Fibroblast of lung (primary cell): ENCODE measurements at regions not wholly inside any gene's neighbourhood (a gene's known extent, or its start where the extent isn't known, plus 50 kb on each side); places are given as distances from the start of the nearest gene placed in this dataset.

Experiments
- DNase-seq, 2 donors: peaks; one replicate each; pipeline versions ENCODE4 v3.0.0 to v3.0.0-alpha.2; 2010; ENCODE audit warnings: low read depth in 2 of 2
- H2AFZ ChIP-seq: 2 replicates; pipeline ENCODE4 v1.5.1; 2012; ENCODE audit warnings: low read length, control low read depth, inconsistent platforms
- H3K27ac ChIP-seq: 2 replicates; pipeline ENCODE4 v1.5.1; 2011; ENCODE audit warnings: low read length, control low read depth; ENCODE audit not compliant: insufficient read depth
- H3K27me3 ChIP-seq: 2 replicates; pipeline ENCODE4 v1.5.1; 2011; ENCODE audit warnings: mild to moderate bottlenecking, low read length; ENCODE audit not compliant: control insufficient read depth, insufficient read depth
- H3K36me3 ChIP-seq: 2 replicates; pipeline ENCODE4 v1.5.1; 2011; ENCODE audit warnings: low read length; ENCODE audit not compliant: control insufficient read depth, insufficient read depth
- H3K4me1 ChIP-seq: 2 replicates; pipeline ENCODE4 v1.5.1; 2011; ENCODE audit warnings: low read length; ENCODE audit not compliant: control insufficient read depth, insufficient read depth; ENCODE audit errors: extremely low read depth
- H3K4me2 ChIP-seq: 2 replicates; pipeline ENCODE4 v1.5.1; 2011; ENCODE audit warnings: low read length, control low read depth; ENCODE audit not compliant: insufficient read depth; ENCODE audit errors: extremely low read depth
- H3K4me3 ChIP-seq, 4 experiments: fragments of 200-600 bp in 1 of 4; sonication (generic) in 1 of 4; replicated peaks in 1 of 4; 2 replicates each; pipeline ENCODE4 v1.5.1; 2011 to 2016; ENCODE audit warnings: low read length in 4 of 4, low read depth in 3 of 4, mild to moderate bottlenecking in 3 of 4, control low read depth in 2 of 4, inconsistent platforms in 1 of 4, mixed read lengths in 1 of 4; ENCODE audit not compliant: insufficient read depth in 1 of 4; ENCODE audit errors: control extremely low read depth in 1 of 4
- H3K79me2 ChIP-seq: 2 replicates; pipeline ENCODE4 v1.5.1; 2012; ENCODE audit warnings: mild to moderate bottlenecking, low read length, inconsistent platforms; ENCODE audit not compliant: control insufficient read depth, insufficient read depth
- H3K9ac ChIP-seq: 2 replicates; pipeline ENCODE4 v1.5.1; 2011; ENCODE audit warnings: mild to moderate bottlenecking, low read length, control low read depth; ENCODE audit not compliant: insufficient read depth
- H3K9me3 ChIP-seq: 2 replicates; pipeline ENCODE4 v1.5.1; 2012; ENCODE audit warnings: low read depth, low read length; ENCODE audit not compliant: control insufficient read depth, insufficient read depth
- H4K20me1 ChIP-seq: 2 replicates; pipeline ENCODE4 v1.5.1; 2011; ENCODE audit warnings: low read length; ENCODE audit not compliant: control insufficient read depth, insufficient read depth; ENCODE audit errors: extremely low read depth
- EZH2 ChIP-seq: IDR thresholded peaks from 2 replicates; pipeline ENCODE4 v1.5.1; 2012; ENCODE audit warnings: low read length, control low read depth, mild to moderate bottlenecking; ENCODE audit errors: missing control alignments
- TF ChIP-seq, protein P1 (sequence below), 2 donors: IDR thresholded peaks in 1 of 2; conservative IDR thresholded peaks in 1 of 2; 1 replicate in 1 of 2; 2 replicates in 1 of 2; pipeline ENCODE4 v1.5.1; 2011 to 2012; ENCODE audit warnings: low read length in 2 of 2, control low read depth in 1 of 2, inconsistent platforms in 1 of 2, low read depth in 1 of 2, mild to moderate bottlenecking in 1 of 2

DNA sequence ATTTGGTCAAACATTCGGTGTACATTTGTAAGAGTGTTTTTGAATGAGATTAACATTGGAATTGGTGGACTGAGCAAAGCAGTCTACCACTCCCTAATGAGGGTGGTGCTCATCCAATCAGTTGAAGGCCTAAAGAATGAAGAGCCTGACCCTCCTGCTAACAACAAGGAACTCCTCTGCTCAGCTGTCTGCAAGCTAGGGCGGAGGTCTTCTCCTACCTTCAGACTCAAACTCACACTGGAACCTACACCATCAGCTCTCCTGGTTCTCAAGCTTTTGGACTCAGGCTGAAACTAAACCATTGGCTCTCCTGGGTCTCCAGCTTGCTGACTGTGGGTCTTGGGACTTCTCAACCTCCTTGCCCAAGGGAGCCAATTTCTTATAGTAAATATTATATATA is 55.5 kb upstream of the NPAS2 start:
- Histone ChIP-seq H3K9ac (no peak overlapping the region), H4K20me1 (no peaks in the 10 kb centered on the region), H3K79me2 (no peaks in the 10 kb centered on the region), H3K36me3 (no peaks in the 10 kb centered on the region), H3K4me3 (no peak overlapping the region), H3K27ac (no peak overlapping the region), H2AFZ (no peak overlapping the region), H3K4me2 (no peak overlapping the region), H3K4me1 (peaks cover 18% of the 10 kb centered on the region), H3K27me3 (no peaks in the 10 kb centered on the region), H3K9me3 (no peaks in the 10 kb centered on the region)
- TF ChIP-seq EZH2 = no peak
- TF ChIP-seq, protein P1, sequence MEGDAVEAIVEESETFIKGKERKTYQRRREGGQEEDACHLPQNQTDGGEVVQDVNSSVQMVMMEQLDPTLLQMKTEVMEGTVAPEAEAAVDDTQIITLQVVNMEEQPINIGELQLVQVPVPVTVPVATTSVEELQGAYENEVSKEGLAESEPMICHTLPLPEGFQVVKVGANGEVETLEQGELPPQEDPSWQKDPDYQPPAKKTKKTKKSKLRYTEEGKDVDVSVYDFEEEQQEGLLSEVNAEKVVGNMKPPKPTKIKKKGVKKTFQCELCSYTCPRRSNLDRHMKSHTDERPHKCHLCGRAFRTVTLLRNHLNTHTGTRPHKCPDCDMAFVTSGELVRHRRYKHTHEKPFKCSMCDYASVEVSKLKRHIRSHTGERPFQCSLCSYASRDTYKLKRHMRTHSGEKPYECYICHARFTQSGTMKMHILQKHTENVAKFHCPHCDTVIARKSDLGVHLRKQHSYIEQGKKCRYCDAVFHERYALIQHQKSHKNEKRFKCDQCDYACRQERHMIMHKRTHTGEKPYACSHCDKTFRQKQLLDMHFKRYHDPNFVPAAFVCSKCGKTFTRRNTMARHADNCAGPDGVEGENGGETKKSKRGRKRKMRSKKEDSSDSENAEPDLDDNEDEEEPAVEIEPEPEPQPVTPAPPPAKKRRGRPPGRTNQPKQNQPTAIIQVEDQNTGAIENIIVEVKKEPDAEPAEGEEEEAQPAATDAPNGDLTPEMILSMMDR (conservative IDR thresholded peaks at IDR 0.05 in 1 of 2, IDR thresholded peaks at IDR 0.05 in 1 of 2; ENCODE audit: low read depth in 1 of 2, low read length in 2 of 2) = no peak
- no peak for DNase-seq

DNA sequence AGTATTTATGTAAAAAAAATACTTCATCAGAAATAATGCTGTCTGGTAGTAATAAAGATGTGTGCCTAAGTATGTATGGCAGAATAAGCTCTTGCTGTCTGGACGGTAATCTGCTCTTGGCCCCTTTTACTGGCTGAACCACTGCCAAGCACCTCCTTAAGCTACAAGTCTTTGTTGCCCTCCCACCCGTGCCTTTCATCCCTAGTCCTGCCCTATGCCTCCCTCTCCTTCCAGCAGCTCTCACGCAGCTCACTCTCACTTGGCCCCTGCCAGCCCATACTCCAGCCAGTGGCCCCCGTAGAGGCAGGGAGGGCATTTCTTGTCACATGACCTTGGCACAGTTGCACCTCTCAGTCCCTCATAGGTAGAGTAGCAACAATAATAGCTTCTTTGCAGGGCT is 54.5 kb upstream of the NPAS2 start:
- Histone ChIP-seq H3K27me3 (no peaks in the 10 kb centered on the region), H3K27ac (no peak overlapping the region), H2AFZ (no peak overlapping the region), H3K9me3 (no peaks in the 10 kb centered on the region), H3K4me2 (no peak overlapping the region), H3K79me2 (no peaks in the 10 kb centered on the region), H3K4me1 (peaks cover 18% of the 10 kb centered on the region), H3K9ac (no peak overlapping the region), H3K36me3 (no peaks in the 10 kb centered on the region), H3K4me3 (no peak overlapping the region), H4K20me1 (no peaks in the 10 kb centered on the region)
- DNase-seq = no peak
- TF ChIP-seq, protein P1 (conservative IDR thresholded peaks at IDR 0.05 in 1 of 2, IDR thresholded peaks at IDR 0.05 in 1 of 2; ENCODE audit: low read depth in 1 of 2, low read length in 2 of 2) = no peak
- no peak for TF ChIP-seq EZH2

DNA sequence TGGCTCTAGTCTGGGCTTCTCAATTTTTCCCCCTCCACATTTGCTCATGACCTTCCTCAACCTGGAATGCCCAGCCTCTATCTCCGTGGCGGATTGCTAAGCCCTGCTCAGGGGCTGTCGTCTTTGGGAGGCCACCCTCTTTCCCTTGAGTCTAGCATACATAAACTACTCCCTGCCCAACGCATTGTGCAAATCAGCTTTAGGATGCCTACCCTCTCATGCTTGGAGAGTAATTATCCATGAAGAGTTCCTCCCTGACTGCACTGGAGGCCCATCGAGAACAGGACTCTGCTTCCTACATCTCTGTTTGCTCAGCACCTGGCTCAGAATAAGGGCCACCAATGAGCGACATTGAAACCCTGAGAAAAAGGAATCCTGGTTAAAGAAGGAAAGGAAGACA is 53.7 kb upstream of the NPAS2 start:
- Histone ChIP-seq H3K27ac (no peak overlapping the region), H3K36me3 (no peaks in the 10 kb centered on the region), H3K9ac (no peak overlapping the region), H3K4me3 (no peak overlapping the region), H3K4me1 (peaks cover 18% of the 10 kb centered on the region), H3K4me2 (no peak overlapping the region), H2AFZ (no peak overlapping the region), H3K79me2 (no peaks in the 10 kb centered on the region), H4K20me1 (no peaks in the 10 kb centered on the region), H3K9me3 (no peaks in the 10 kb centered on the region), H3K27me3 (no peaks in the 10 kb centered on the region)
- no peak for TF ChIP-seq EZH2
- TF ChIP-seq, protein P1 (conservative IDR thresholded peaks at IDR 0.05 in 1 of 2, IDR thresholded peaks at IDR 0.05 in 1 of 2; ENCODE audit: low read depth in 1 of 2, low read length in 2 of 2) = no peak
- no peak for DNase-seq
